Suprapubic skin (tissue), 4 donors: ENCODE measurements at regions not wholly inside any gene's neighbourhood (a gene's known extent, or its start where the extent isn't known, plus 50 kb on each side); places are given as distances from the start of the nearest gene placed in this dataset.

Experiments used
- DNase-seq, 2 donors: peaks; one replicate each; pipeline ENCODE4 v3.0.0-alpha.2; 2019; ENCODE audit warnings: low spot score in 2 of 2
- H3K27ac ChIP-seq: fragments of 200-600 bp; sonication (generic); one replicate; pipeline ENCODE4 v1.5.1; 2019
- H3K27me3 ChIP-seq: fragments of 200-600 bp; sonication (generic); one replicate; pipeline ENCODE4 v1.5.1; 2019
- H3K36me3 ChIP-seq: fragments of 200-600 bp; sonication (generic); one replicate; pipeline ENCODE4 v1.5.1; 2019
- H3K4me1 ChIP-seq: fragments of 200-600 bp; sonication (generic); one replicate; pipeline ENCODE4 v1.5.1; 2019
- H3K4me3 ChIP-seq: fragments of 200-600 bp; sonication (generic); one replicate; pipeline ENCODE4 v1.5.1; 2019; ENCODE audit warnings: mild to moderate bottlenecking
- H3K9me3 ChIP-seq: fragments of 200-600 bp; sonication (generic); one replicate; pipeline ENCODE4 v1.5.1; 2019
- CTCF ChIP-seq, 2 donors: fragments of 200-600 bp in 1 of 2; fragments of 450-650 bp in 1 of 2; sonication (generic) in 1 of 2; IDR thresholded peaks; one replicate each; pipeline ENCODE4 v1.5.1; 2016 to 2019; ENCODE audit warnings: antibody characterized with exemption in 2 of 2, mild to moderate bottlenecking in 1 of 2, moderate library complexity in 1 of 2
- EP300 ChIP-seq: sonication (generic); formaldehyde crosslinking; IDR thresholded peaks from one replicate; pipeline ENCODE4 v1.6.1; 2017; ENCODE audit warnings: antibody characterized with exemption
- POLR2A ChIP-seq, 2 donors: fragments of 450-650 bp; IDR thresholded peaks; one replicate each; pipeline ENCODE4 v1.6.1; 2017; ENCODE audit warnings: antibody characterized with exemption in 2 of 2, mild to moderate bottlenecking in 2 of 2, moderate library complexity in 2 of 2
- POLR2AphosphoS5 ChIP-seq, 3 donors: sonication (generic); formaldehyde crosslinking; IDR thresholded peaks; one replicate each; pipeline ENCODE4 v1.6.1; 2017; ENCODE audit warnings: antibody characterized with exemption in 3 of 3
- WGBS: methylation state at CpG from one replicate; pipeline ENCODE4 v1.1.5; 2018; 5-methylcytosine and 5-hydroxymethylcytosine counted together

GRCh38 chr2:128691526-128691925, 372.9 kb upstream of the HS6ST1 start:
- Histone ChIP-seq H3K27me3 (peaks cover 3% of the 10 kb centered on the region), H3K27ac (no peak overlapping the region), H3K9me3 (no peaks in the 10 kb centered on the region), H3K4me1 (no peaks in the 10 kb centered on the region), H3K36me3 (no peaks in the 10 kb centered on the region), H3K4me3 (no peak overlapping the region)
- TF ChIP-seq POLR2AphosphoS5 (IDR thresholded peaks at IDR 0.05) (no peak), POLR2A (IDR thresholded peaks at IDR 0.05) (no peak)
- no peak for DNase-seq
- 65% methylated on average over 6 of the region's 6 CpGs for WGBS

DNA sequence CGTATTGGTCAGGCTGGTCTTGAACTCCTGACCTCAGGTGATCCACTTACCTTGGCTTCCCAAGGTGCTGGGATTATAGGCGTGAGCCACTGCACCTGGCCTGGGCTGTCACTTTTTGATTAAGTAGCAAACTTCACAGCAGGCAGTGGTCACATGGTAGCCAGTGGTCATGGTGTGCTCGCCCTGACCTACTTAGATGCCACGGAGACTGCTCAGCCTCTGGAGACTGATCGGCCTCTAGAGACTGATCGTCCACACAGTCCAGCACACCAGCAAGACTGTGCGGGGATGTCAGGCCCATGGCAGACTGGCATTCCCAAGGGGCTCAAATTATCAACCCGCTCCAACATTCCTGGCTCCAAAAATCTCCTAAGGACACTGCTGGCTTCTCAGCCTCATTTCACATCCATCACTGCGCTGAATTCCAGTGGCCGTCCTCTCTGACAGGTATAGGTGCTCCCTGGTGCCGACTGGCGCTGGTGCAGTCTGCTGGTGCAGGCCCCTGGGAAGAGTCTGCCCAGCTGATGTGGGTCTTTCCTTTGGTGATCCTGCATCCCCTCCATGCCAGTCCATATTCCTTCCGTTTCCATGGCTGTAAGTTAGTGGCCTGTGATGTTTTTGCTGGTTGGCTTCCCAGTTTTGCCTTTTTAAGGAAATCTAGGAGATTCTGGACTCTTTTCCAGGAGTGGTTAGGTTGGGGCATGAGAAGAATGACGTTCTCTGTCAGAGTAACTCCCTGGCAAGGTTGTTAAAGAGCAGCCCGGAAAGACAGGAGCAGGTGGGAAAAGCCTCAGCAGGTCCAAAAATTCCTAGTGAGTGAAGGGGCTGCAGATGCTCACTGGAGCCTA, 374.5 kb upstream of the HS6ST1 start:
- TF ChIP-seq POLR2A (IDR thresholded peaks at IDR 0.05) (no peak), EP300 (no peak), CTCF (IDR thresholded peaks at IDR 0.05) (no peak), POLR2AphosphoS5 (IDR thresholded peaks at IDR 0.05) (no peak)
- Histone ChIP-seq H3K4me3 (no peak overlapping the region), H3K36me3 (no peaks in the 10 kb centered on the region), H3K27me3 (peaks cover 3% of the 10 kb centered on the region), H3K27ac (no peak overlapping the region), H3K4me1 (no peaks in the 10 kb centered on the region), H3K9me3 (no peaks in the 10 kb centered on the region)
- 86% methylated on average over 15 of the region's 15 CpGs for WGBS
- DNase-seq = no peak

DNA sequence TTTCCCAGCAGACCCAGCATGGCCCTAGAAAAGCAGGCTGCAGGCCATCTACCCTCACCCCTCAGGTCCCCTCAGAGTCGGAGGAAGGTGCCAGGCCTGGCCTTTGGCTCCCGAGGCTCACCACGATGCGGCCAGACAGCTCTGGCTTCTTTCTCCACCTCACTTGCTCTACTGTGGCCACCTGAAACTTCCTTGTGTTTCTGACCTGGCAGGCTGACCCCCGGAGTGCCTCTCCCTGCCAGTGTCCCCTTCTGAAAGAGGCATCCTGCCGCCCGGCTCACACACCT, 375.0 kb upstream of the HS6ST1 start:
- Histone ChIP-seq H3K36me3 (no peaks in the 10 kb centered on the region), H3K27ac (no peak overlapping the region), H3K27me3 (peaks cover 3% of the 10 kb centered on the region), H3K4me1 (no peaks in the 10 kb centered on the region), H3K4me3 (no peak overlapping the region), H3K9me3 (no peaks in the 10 kb centered on the region)
- 68% methylated on average over 5 of the region's 7 CpGs for WGBS
- no peak for TF ChIP-seq CTCF (IDR thresholded peaks at IDR 0.05)
- no peak for DNase-seq

DNA sequence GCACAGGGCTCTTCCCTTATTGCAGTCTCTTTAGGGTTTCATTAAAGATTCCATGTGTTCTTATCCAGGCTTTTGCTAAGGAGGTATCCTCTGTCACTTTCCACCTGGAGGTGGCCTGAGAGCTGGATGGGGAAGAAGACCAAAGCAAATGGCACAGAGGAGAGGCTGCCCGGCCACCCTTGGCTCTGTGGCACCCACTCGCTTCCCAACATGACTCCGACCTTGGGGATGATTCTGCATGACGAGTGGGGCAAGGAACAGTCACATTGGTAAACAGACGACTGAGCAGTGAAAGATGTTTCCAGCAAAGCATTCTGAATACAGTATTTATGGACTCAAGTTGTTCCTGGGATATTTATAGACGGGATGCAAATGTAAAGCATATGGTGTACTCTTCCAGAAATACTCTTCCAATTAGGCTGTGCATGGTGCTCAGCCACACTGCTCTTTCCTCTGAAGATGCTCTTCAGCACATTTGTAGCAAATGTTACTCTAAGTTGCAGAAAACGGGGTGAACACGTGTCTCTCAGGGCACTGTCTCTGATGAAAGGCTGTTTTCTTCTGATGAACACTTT, 377.1 kb upstream of the HS6ST1 start:
- H3K4me3 ChIP-seq = no peak overlapping the region
- 75% methylated on average over 8 of the region's 8 CpGs for WGBS
- no peaks in the 10 kb centered on the region for H3K4me1 ChIP-seq
- no peaks in the 10 kb centered on the region for H3K36me3 ChIP-seq
- no peak for DNase-seq
- TF ChIP-seq POLR2A (IDR thresholded peaks at IDR 0.05) (no peak), CTCF (IDR thresholded peaks at IDR 0.05) (no peak), EP300 (no peak), POLR2AphosphoS5 (IDR thresholded peaks at IDR 0.05) (no peak)
- H3K27me3 ChIP-seq = no peaks in the 10 kb centered on the region
- H3K9me3 ChIP-seq = no peaks in the 10 kb centered on the region
- H3K27ac ChIP-seq = no peak overlapping the region

DNA sequence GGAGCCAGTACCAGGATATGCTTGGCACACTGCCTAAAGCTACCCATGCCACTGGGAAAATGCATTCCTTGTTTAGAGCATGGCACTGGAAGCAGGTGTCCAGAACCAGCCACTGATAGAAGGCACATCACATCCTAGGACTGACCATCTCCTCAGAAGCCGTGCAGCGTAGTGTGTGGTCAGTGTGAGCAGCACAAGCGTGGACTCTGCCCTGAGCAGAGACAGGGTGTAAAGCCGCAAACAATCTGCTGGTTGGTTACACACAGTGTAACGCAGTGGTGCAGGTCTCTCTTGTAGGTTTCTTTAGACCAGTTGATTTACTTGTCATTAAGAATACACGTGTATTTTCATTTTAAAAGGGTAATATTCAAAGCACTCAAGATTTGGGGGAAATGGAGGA, 377.8 kb upstream of the HS6ST1 start:
- Histone ChIP-seq H3K4me3 (no peak overlapping the region), H3K27me3 (no peaks in the 10 kb centered on the region), H3K4me1 (no peaks in the 10 kb centered on the region), H3K27ac (no peak overlapping the region), H3K9me3 (no peaks in the 10 kb centered on the region), H3K36me3 (no peaks in the 10 kb centered on the region)
- no peak for DNase-seq
- no peak for TF ChIP-seq POLR2AphosphoS5 (IDR thresholded peaks at IDR 0.05)
- no peak for TF ChIP-seq POLR2A (IDR thresholded peaks at IDR 0.05)
- TF ChIP-seq EP300 = no peak
- TF ChIP-seq CTCF (IDR thresholded peaks at IDR 0.05) = no peak
- 97% methylated on average over 6 of the region's 6 CpGs for whole genome bisulfite sequencing
